ENCODE measurements at regions not wholly inside any gene's neighbourhood (a gene's known extent, or its start where the extent isn't known, plus 50 kb on each side); places are given as distances from the start of the nearest gene placed in this dataset.

- peaks cover 3% of the 10 kb centered on the region for H3K9me3 Mint-ChIP-seq (ENCODE audit: insufficient read depth)
- Histone ChIP-seq H3K36me3 (replicated peaks in 1 of 2; ENCODE audit: control extremely low read depth in 1 of 2, control insufficient read depth in 1 of 2, extremely low read depth in 1 of 2, insufficient read depth in 2 of 2, low read length in 1 of 2) (no peaks in the 10 kb centered on the region), H3K27ac (ENCODE audit: low read length in 2 of 2) (no peak overlapping the region), H3K9ac (ENCODE audit: low read length) (no peak overlapping the region), H2AFZ (ENCODE audit: insufficient read depth, low read depth, low read length, poor library complexity, severe bottlenecking) (no peak overlapping the region), H3K4me2 (replicated peaks; ENCODE audit: low read depth, low read length, poor library complexity, severe bottlenecking) (no peak overlapping the region), H3K4me3 (ENCODE audit: control extremely low read depth in 1 of 5, extremely low read depth in 1 of 5, insufficient read depth in 1 of 5, low read depth in 2 of 5, low read length in 4 of 5) (no peak overlapping the region), H3K9me3 (ENCODE audit: control extremely low read depth in 1 of 3, control insufficient read depth in 2 of 3, insufficient read depth in 1 of 3, low read length in 2 of 3) (peaks cover 0 to 13% (median 3%) of the 10 kb centered on the region in 3 donors), H4K20me1 (ENCODE audit: control insufficient read depth, insufficient read depth, low read length, poor library complexity, severe bottlenecking) (no peaks in the 10 kb centered on the region), H3K4me1 (ENCODE audit: control insufficient read depth in 2 of 2, insufficient read depth in 2 of 2, low read length in 2 of 2) (no peaks in the 10 kb centered on the region), H3K79me2 (ENCODE audit: control insufficient read depth, insufficient read depth, low read length) (no peaks in the 10 kb centered on the region), H3K27me3 (replicated peaks in 1 of 4; ENCODE audit: control extremely low read depth in 1 of 4, control insufficient read depth in 3 of 4, insufficient read depth in 4 of 4, low read length in 3 of 4) (peaks cover 0 to 5% (median 2%) of the 10 kb centered on the region in 4 experiments)
- H3K4me1 Mint-ChIP-seq: peaks cover 8% of the 10 kb centered on the region
- peaks cover 33% of the 10 kb centered on the region for H3K27me3 Mint-ChIP-seq
- ChIA-PET POLR2A (no interaction called here), CTCF (no interaction called here)
- no peak overlapping the region for H3K4me3 Mint-ChIP-seq
- TF ChIP-seq EZH2 (IDR thresholded peaks at IDR 0.05; ENCODE audit: borderline replicate concordance, insufficient read depth, low read depth, low read length, poor library complexity, severe bottlenecking): no peak
- TF ChIP-seq, protein P1, sequence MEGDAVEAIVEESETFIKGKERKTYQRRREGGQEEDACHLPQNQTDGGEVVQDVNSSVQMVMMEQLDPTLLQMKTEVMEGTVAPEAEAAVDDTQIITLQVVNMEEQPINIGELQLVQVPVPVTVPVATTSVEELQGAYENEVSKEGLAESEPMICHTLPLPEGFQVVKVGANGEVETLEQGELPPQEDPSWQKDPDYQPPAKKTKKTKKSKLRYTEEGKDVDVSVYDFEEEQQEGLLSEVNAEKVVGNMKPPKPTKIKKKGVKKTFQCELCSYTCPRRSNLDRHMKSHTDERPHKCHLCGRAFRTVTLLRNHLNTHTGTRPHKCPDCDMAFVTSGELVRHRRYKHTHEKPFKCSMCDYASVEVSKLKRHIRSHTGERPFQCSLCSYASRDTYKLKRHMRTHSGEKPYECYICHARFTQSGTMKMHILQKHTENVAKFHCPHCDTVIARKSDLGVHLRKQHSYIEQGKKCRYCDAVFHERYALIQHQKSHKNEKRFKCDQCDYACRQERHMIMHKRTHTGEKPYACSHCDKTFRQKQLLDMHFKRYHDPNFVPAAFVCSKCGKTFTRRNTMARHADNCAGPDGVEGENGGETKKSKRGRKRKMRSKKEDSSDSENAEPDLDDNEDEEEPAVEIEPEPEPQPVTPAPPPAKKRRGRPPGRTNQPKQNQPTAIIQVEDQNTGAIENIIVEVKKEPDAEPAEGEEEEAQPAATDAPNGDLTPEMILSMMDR (IDR thresholded peaks at IDR 0.05): no peak
- no peak for ATAC-seq (ENCODE audit: low read depth)
- DNase-seq: no peak
- intact Hi-C loops (cut with micrococcal nuclease): no loop called here
- no peak overlapping the region for H3K27ac Mint-ChIP-seq
Observed at GRCh38 chr20:24185791-24186190, 197.2 kb upstream of the GGTLC1 start.

- intact Hi-C loops (cut with micrococcal nuclease): no loop called here
- Histone ChIP-seq H4K20me1 (ENCODE audit: control insufficient read depth, insufficient read depth, low read length, poor library complexity, severe bottlenecking) (no peaks in the 10 kb centered on the region), H3K79me2 (ENCODE audit: control insufficient read depth, insufficient read depth, low read length) (no peaks in the 10 kb centered on the region), H3K4me2 (replicated peaks; ENCODE audit: low read depth, low read length, poor library complexity, severe bottlenecking) (no peak overlapping the region), H3K27ac (ENCODE audit: low read length in 2 of 2) (no peak overlapping the region), H3K9me3 (ENCODE audit: control extremely low read depth in 1 of 3, control insufficient read depth in 2 of 3, insufficient read depth in 1 of 3, low read length in 2 of 3) (no peaks in the 10 kb centered on the region), H3K4me3 (ENCODE audit: control extremely low read depth in 1 of 5, extremely low read depth in 1 of 5, insufficient read depth in 1 of 5, low read depth in 2 of 5, low read length in 4 of 5) (no peak overlapping the region), H3K36me3 (replicated peaks in 1 of 2; ENCODE audit: control extremely low read depth in 1 of 2, control insufficient read depth in 1 of 2, extremely low read depth in 1 of 2, insufficient read depth in 2 of 2, low read length in 1 of 2) (no peaks in the 10 kb centered on the region), H3K4me1 (ENCODE audit: control insufficient read depth in 2 of 2, insufficient read depth in 2 of 2, low read length in 2 of 2) (no peaks in the 10 kb centered on the region), H2AFZ (ENCODE audit: insufficient read depth, low read depth, low read length, poor library complexity, severe bottlenecking) (no peak overlapping the region), H3K27me3 (replicated peaks in 1 of 4; ENCODE audit: control extremely low read depth in 1 of 4, control insufficient read depth in 3 of 4, insufficient read depth in 4 of 4, low read length in 3 of 4) (peaks cover 1 to 17% (median 8%) of the 10 kb centered on the region in 4 experiments), H3K9ac (ENCODE audit: low read length) (no peak overlapping the region)
- POLR2A ChIA-PET: no interaction called here
- Mint-ChIP-seq H3K4me1 (peaks cover 5% of the 10 kb centered on the region), H3K27me3 (peaks cover 28% of the 10 kb centered on the region), H3K4me3 (no peak overlapping the region), H3K9me3 (ENCODE audit: insufficient read depth) (no peaks in the 10 kb centered on the region), H3K27ac (no peak overlapping the region)
- ATAC-seq (ENCODE audit: low read depth) (no peak), DNase-seq (no peak)
- TF ChIP-seq EZH2 (IDR thresholded peaks at IDR 0.05; ENCODE audit: borderline replicate concordance, insufficient read depth, low read depth, low read length, poor library complexity, severe bottlenecking): no peak
- TF ChIP-seq, protein P1 (IDR thresholded peaks at IDR 0.05): no peak
- CTCF ChIA-PET: no interaction called here
Observed at GRCh38 chr20:24181151-24181550, 192.6 kb upstream of the GGTLC1 start.
